ENCODE measurements at regions not wholly inside any gene's neighbourhood (a gene's known extent, or its start where the extent isn't known, plus 50 kb on each side); places are given as distances from the start of the nearest gene placed in this dataset.

- TF ChIP-seq, protein P1, sequence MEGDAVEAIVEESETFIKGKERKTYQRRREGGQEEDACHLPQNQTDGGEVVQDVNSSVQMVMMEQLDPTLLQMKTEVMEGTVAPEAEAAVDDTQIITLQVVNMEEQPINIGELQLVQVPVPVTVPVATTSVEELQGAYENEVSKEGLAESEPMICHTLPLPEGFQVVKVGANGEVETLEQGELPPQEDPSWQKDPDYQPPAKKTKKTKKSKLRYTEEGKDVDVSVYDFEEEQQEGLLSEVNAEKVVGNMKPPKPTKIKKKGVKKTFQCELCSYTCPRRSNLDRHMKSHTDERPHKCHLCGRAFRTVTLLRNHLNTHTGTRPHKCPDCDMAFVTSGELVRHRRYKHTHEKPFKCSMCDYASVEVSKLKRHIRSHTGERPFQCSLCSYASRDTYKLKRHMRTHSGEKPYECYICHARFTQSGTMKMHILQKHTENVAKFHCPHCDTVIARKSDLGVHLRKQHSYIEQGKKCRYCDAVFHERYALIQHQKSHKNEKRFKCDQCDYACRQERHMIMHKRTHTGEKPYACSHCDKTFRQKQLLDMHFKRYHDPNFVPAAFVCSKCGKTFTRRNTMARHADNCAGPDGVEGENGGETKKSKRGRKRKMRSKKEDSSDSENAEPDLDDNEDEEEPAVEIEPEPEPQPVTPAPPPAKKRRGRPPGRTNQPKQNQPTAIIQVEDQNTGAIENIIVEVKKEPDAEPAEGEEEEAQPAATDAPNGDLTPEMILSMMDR (conservative IDR thresholded peaks at IDR 0.05; ENCODE audit: low read depth, low read length) = no peak
- no peak for TF ChIP-seq EZH2 (IDR thresholded peaks at IDR 0.05; ENCODE audit: low read length, unreplicated experiment)
These were observed 51.9 kb upstream of the TCERG1L start for GRCh38 chr10:131363416-131363815.
